ENCODE measurements at regions not wholly inside any gene's neighbourhood (a gene's known extent, or its start where the extent isn't known, plus 50 kb on each side); places are given as distances from the start of the nearest gene placed in this dataset.
A peak's percentile ranks its signal among the peaks of the same experiment; 100 is the strongest.

- DNase-seq (ENCODE audit: low read depth): no peak
Observed at GRCh38 chr12:92650228-92650822, 52.5 kb upstream of the PLEKHG7 start.

- DNase-seq (ENCODE audit: low read depth): peak; percentile 67
Observed at GRCh38 chr12:92649511-92650227, 53.1 kb upstream of the PLEKHG7 start.

- DNase-seq (ENCODE audit: low read depth): no peak
Observed at GRCh38 chr12:92648242-92649031, 54.4 kb upstream of the PLEKHG7 start.

GRCh38 chr12:92641291-92641690 lies 61.5 kb upstream of the PLEKHG7 start:
- no peak for DNase-seq (ENCODE audit: low read depth)

GRCh38 chr12:92640691-92641090 lies 62.1 kb upstream of the PLEKHG7 start:
- DNase-seq (ENCODE audit: low read depth): no peak

GRCh38 chr12:92639017-92639416 lies 63.8 kb upstream of the PLEKHG7 start:
- no peak for DNase-seq (ENCODE audit: low read depth)

GRCh38 chr12:92634730-92635129 lies 68.1 kb upstream of the PLEKHG7 start:
- no peak for DNase-seq (ENCODE audit: low read depth)

GRCh38 chr12:92634202-92634601 lies 68.6 kb upstream of the PLEKHG7 start:
- DNase-seq (ENCODE audit: low read depth): no peak

GRCh38 chr12:92630968-92631367 lies 71.8 kb upstream of the PLEKHG7 start:
- no peak for DNase-seq (ENCODE audit: low read depth)

- no peak for DNase-seq (ENCODE audit: low read depth)
Observed at GRCh38 chr12:92629349-92630065, 73.3 kb upstream of the PLEKHG7 start.

- DNase-seq (ENCODE audit: low read depth): no peak
Observed at GRCh38 chr12:92628476-92628875, 74.3 kb upstream of the PLEKHG7 start.

- no peak for DNase-seq (ENCODE audit: low read depth)
Observed at GRCh38 chr12:92627511-92627910, 75.3 kb upstream of the PLEKHG7 start.

GRCh38 chr12:92625639-92626310 lies 77.0 kb upstream of the PLEKHG7 start:
- DNase-seq (ENCODE audit: low read depth): no peak

- DNase-seq (ENCODE audit: low read depth): no peak
Observed at GRCh38 chr12:92624236-92624635, 78.6 kb upstream of the PLEKHG7 start.

GRCh38 chr12:92623386-92623785 lies 79.4 kb upstream of the PLEKHG7 start:
- no peak for DNase-seq (ENCODE audit: low read depth)

GRCh38 chr12:92621833-92622232 lies 81.0 kb upstream of the PLEKHG7 start:
- no peak for DNase-seq (ENCODE audit: low read depth)

GRCh38 chr12:92621312-92621711 lies 81.5 kb upstream of the PLEKHG7 start:
- no peak for DNase-seq (ENCODE audit: low read depth)

- DNase-seq (ENCODE audit: low read depth): no peak
Observed at GRCh38 chr12:92619730-92620684, 82.8 kb upstream of the PLEKHG7 start.

GRCh38 chr12:92619026-92619425 lies 83.8 kb upstream of the PLEKHG7 start:
- DNase-seq (ENCODE audit: low read depth): no peak

- no peak for DNase-seq (ENCODE audit: low read depth)
Observed at GRCh38 chr12:92615703-92616102, 87.1 kb upstream of the PLEKHG7 start.

- DNase-seq (ENCODE audit: low read depth): no peak
Observed at GRCh38 chr12:92615086-92615485, 87.7 kb upstream of the PLEKHG7 start.
